SU-DHL-6 (cell line): ENCODE measurements at regions not wholly inside any gene's neighbourhood (a gene's known extent, or its start where the extent isn't known, plus 50 kb on each side); places are given as distances from the start of the nearest gene placed in this dataset.

Experiments
- H2AFZ ChIP-seq: fragments of 200-600 bp; sonication (generic); 2 replicates; pipeline ENCODE4 v1.6.1; 2014; ENCODE audit warnings: low read depth, mild to moderate bottlenecking, moderate library complexity, mixed read lengths, antibody characterized with exemption, low read length; ENCODE audit not compliant: severe bottlenecking
- H3F3A ChIP-seq: fragments of 200-600 bp; shearing (Covaris generic); 2 replicates; pipeline ENCODE4 v1.6.0; 2016; ENCODE audit warnings: antibody characterized with exemption, mild to moderate bottlenecking; ENCODE audit not compliant: insufficient read depth
- H3K27ac ChIP-seq: fragments of 200-600 bp; sonication (generic); 2 replicates; pipeline ENCODE4 v1.5.1; 2016; ENCODE audit warnings: low read depth, mild to moderate bottlenecking, low read length, moderate library complexity, mixed read lengths
- H3K27me3 ChIP-seq: fragments of 200-600 bp; sonication (generic), shearing (Covaris generic); 2 replicates; pipeline ENCODE4 v1.6.0; 2014; ENCODE audit warnings: mild to moderate bottlenecking, low read length
- H3K36me3 ChIP-seq: fragments of 200-600 bp; sonication (generic); 2 replicates; pipeline ENCODE4 v1.6.1; 2014; ENCODE audit warnings: mild to moderate bottlenecking, low read length, mixed read lengths
- H3K4me2 ChIP-seq: fragments of 300-600, 200-600 bp; shearing (Covaris generic), sonication (generic); 2 replicates; pipeline ENCODE4 v1.6.0; 2014; ENCODE audit warnings: low read length, low read depth, mild to moderate bottlenecking; ENCODE audit not compliant: poor library complexity, severe bottlenecking
- H3K4me3 ChIP-seq: fragments of 200-600 bp; sonication (generic); 2 replicates; pipeline ENCODE4 v1.5.1; 2014; ENCODE audit warnings: antibody characterized with exemption, low read length, mild to moderate bottlenecking, mixed read lengths; ENCODE audit not compliant: insufficient read depth, poor library complexity, severe bottlenecking
- H3K79me2 ChIP-seq: fragments of 200-600 bp; sonication (generic); 2 replicates; pipeline ENCODE4 v1.6.1; 2014; ENCODE audit warnings: mild to moderate bottlenecking, low read length, moderate library complexity; ENCODE audit not compliant: insufficient read depth
- H3K9ac ChIP-seq: fragments of 200-600 bp; sonication (generic); 2 replicates; pipeline ENCODE4 v1.7.0; 2014; ENCODE audit warnings: mild to moderate bottlenecking, low read length
- H3K9me2 ChIP-seq: fragments of 200-600 bp; sonication (generic); replicated peaks from 2 replicates; pipeline ENCODE4 v1.6.1; 2014; ENCODE audit warnings: low read length; ENCODE audit not compliant: insufficient read depth
- H3K9me3 ChIP-seq: fragments of 200-600 bp; sonication (generic); 2 replicates; pipeline ENCODE4 v1.6.1; 2014; ENCODE audit warnings: low read length, mixed read lengths; ENCODE audit not compliant: insufficient read depth
- H4K20me1 ChIP-seq: fragments of 200-600 bp; sonication (generic); 2 replicates; pipeline ENCODE4 v1.6.1; 2014; ENCODE audit warnings: low read depth, mild to moderate bottlenecking, antibody characterized with exemption, low read length, moderate library complexity, mixed read lengths
- EZH2phosphoT487 ChIP-seq: fragments of 200-600 bp; sonication (generic), shearing (Covaris generic); conservative IDR thresholded peaks from 2 replicates; pipeline ENCODE4 v1.6.1; 2018; ENCODE audit warnings: mild to moderate bottlenecking, antibody characterized with exemption, low read length, moderate library complexity, mixed read lengths
- TF ChIP-seq, protein P1 (sequence below): fragments of 200-600 bp; sonication (generic); IDR thresholded peaks from one replicate; pipeline ENCODE4 v1.5.1; 2017; ENCODE audit warnings: antibody characterized with exemption, mild to moderate bottlenecking, low read length, moderate library complexity; ENCODE audit not compliant: insufficient read depth, poor library complexity, severe bottlenecking

DNA sequence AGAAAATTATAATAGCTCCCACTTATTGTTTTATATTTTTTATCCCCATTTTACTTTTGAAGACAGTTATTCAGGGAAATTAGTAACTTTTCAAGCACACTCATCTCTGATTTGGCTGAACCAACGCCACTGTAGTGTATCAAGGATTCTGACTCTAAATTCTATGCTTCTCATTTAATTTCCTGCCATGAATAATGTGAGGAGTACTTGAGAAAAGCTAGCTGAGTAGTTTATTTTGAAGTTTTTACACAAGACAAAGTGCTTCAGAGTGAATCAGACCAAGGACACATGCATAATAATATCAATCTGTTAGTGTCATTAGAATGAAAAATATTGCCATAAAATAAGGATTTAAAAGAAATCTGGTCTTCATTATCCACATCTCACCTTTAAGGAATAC, 329.9 kb downstream of the SLITRK6 start:
- no peak overlapping the region for H2AFZ ChIP-seq
- no peaks in the 10 kb centered on the region for H3K9me2 ChIP-seq
- H3K9me3 ChIP-seq: no peaks in the 10 kb centered on the region
- H3K79me2 ChIP-seq: no peaks in the 10 kb centered on the region
- no peaks in the 10 kb centered on the region for H3K27me3 ChIP-seq
- H3F3A ChIP-seq: no peaks in the 10 kb centered on the region
- TF ChIP-seq, protein P1, sequence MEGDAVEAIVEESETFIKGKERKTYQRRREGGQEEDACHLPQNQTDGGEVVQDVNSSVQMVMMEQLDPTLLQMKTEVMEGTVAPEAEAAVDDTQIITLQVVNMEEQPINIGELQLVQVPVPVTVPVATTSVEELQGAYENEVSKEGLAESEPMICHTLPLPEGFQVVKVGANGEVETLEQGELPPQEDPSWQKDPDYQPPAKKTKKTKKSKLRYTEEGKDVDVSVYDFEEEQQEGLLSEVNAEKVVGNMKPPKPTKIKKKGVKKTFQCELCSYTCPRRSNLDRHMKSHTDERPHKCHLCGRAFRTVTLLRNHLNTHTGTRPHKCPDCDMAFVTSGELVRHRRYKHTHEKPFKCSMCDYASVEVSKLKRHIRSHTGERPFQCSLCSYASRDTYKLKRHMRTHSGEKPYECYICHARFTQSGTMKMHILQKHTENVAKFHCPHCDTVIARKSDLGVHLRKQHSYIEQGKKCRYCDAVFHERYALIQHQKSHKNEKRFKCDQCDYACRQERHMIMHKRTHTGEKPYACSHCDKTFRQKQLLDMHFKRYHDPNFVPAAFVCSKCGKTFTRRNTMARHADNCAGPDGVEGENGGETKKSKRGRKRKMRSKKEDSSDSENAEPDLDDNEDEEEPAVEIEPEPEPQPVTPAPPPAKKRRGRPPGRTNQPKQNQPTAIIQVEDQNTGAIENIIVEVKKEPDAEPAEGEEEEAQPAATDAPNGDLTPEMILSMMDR: no peak
- no peak for TF ChIP-seq EZH2phosphoT487
- no peak overlapping the region for H3K27ac ChIP-seq
- H3K36me3 ChIP-seq: no peaks in the 10 kb centered on the region
- no peak overlapping the region for H3K9ac ChIP-seq
- no peak overlapping the region for H3K4me3 ChIP-seq
- H4K20me1 ChIP-seq: no peaks in the 10 kb centered on the region
- no peak overlapping the region for H3K4me2 ChIP-seq

DNA sequence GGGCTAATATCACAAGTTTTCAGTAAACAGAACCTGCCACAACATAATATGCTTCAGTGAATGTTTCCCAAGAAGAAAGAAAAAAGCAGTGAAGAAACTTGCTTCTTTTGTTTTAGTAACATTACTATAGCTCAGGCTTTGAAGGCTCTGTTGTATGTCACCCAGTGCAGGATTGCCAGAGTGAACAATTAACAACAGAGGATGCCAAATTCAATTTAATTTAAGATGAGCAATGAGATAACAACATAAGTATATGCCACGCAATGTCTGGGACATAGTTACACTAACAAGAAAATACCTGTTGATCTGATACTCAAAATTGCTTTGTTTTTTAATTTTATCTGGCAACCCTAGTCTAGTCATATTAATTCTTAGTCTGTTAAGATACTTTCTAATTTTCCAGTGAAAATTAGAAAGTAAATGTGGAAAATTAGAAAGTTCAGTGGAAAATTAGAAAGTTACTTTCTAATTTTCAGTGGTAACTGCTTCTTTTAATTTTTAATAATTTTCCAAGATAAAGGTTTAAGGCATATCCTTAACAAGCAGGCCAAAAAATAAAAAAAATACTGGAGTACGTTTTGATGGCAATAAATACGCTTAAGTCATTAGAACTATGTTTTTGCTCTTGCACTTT, 336.3 kb downstream of the SLITRK6 start:
- Histone ChIP-seq H3K4me2 (no peak overlapping the region), H3K9ac (no peak overlapping the region), H3K9me2 (no peaks in the 10 kb centered on the region), H3K4me3 (no peak overlapping the region), H3K36me3 (no peaks in the 10 kb centered on the region), H3K79me2 (no peaks in the 10 kb centered on the region), H3K27ac (no peak overlapping the region), H3K9me3 (peaks cover 4% of the 10 kb centered on the region; the same call in 1 of the 2 replicates), H2AFZ (no peak overlapping the region), H3F3A (no peaks in the 10 kb centered on the region), H3K27me3 (no peaks in the 10 kb centered on the region), H4K20me1 (no peaks in the 10 kb centered on the region)
- TF ChIP-seq, protein P1: no peak
- no peak for TF ChIP-seq EZH2phosphoT487

DNA sequence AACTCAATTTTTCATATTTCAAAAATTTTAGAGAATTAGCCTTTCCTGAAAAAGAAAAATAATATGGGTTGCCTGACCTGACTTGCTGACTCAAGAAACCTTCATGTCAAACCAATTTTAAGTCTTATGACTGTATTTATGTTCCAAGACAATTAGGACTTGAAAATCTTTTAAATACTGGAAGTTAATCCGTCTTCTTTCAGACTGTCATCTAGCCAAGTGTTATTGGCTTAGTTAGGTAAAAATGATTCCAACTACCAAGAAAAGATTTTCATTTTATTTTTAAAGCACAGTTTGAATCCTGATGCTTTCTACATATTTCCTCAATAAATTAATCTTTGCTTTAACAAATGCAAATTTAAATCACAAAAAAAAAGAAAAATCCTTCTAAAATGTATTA, 337.6 kb downstream of the SLITRK6 start:
- H3K4me3 ChIP-seq: no peak overlapping the region
- no peaks in the 10 kb centered on the region for H3K9me2 ChIP-seq
- no peak overlapping the region for H3K9ac ChIP-seq
- no peaks in the 10 kb centered on the region for H3K36me3 ChIP-seq
- no peak overlapping the region for H2AFZ ChIP-seq
- no peaks in the 10 kb centered on the region for H3K27me3 ChIP-seq
- no peaks in the 10 kb centered on the region for H3F3A ChIP-seq
- no peaks in the 10 kb centered on the region for H4K20me1 ChIP-seq
- H3K27ac ChIP-seq: no peak overlapping the region
- H3K9me3 ChIP-seq: peaks cover 17% of the 10 kb centered on the region; the same call in 1 of the 2 replicates
- no peak overlapping the region for H3K4me2 ChIP-seq
- TF ChIP-seq EZH2phosphoT487: no peak
- TF ChIP-seq, protein P1: no peak
- H3K79me2 ChIP-seq: no peaks in the 10 kb centered on the region
